Panc1 (cell line): ENCODE measurements at regions not wholly inside any gene's neighbourhood (a gene's known extent, or its start where the extent isn't known, plus 50 kb on each side); places are given as distances from the start of the nearest gene placed in this dataset.

ENCODE experiments used
- POLR2AphosphoS5 ChIP-seq: IDR thresholded peaks from 2 replicates; pipeline ENCODE4 v1.6.1; 2012; ENCODE audit warnings: mild to moderate bottlenecking, low read depth, low read length, moderate library complexity
- TF ChIP-seq, protein P1 (sequence below): fragments of 450-650 bp; IDR thresholded peaks from 2 replicates; pipeline ENCODE4 v1.5.1; 2017; ENCODE audit warnings: mild to moderate bottlenecking
- TF ChIP-seq, protein P2 (sequence below), 2 experiments: IDR thresholded peaks; 2 replicates each; pipeline ENCODE4 v1.6.1; 2011 to 2012; ENCODE audit warnings: low read depth in 2 of 2, control low read depth in 1 of 2, low read length in 1 of 2, mild to moderate bottlenecking in 1 of 2, moderate library complexity in 1 of 2; ENCODE audit not compliant: insufficient read depth in 1 of 2

DNA sequence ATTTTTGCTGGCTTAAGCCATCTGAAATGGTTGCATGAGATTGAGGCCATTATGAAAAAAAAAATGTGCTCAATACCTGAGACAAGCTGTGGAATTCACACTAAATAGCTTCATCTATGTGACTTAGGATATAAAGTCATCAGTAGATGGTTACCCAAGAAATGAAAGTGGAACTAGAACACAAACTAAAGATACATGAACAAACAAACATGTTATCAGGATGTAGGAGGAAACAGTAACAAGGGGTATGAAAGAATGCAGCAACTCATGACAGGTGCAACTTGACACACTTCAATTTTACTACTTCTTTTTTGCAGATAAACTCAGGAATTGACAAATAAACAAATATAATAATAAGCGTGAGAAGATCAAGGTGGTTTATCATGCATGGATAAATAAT is 155.0 kb downstream of the WT1 start:
- TF ChIP-seq, protein P1, sequence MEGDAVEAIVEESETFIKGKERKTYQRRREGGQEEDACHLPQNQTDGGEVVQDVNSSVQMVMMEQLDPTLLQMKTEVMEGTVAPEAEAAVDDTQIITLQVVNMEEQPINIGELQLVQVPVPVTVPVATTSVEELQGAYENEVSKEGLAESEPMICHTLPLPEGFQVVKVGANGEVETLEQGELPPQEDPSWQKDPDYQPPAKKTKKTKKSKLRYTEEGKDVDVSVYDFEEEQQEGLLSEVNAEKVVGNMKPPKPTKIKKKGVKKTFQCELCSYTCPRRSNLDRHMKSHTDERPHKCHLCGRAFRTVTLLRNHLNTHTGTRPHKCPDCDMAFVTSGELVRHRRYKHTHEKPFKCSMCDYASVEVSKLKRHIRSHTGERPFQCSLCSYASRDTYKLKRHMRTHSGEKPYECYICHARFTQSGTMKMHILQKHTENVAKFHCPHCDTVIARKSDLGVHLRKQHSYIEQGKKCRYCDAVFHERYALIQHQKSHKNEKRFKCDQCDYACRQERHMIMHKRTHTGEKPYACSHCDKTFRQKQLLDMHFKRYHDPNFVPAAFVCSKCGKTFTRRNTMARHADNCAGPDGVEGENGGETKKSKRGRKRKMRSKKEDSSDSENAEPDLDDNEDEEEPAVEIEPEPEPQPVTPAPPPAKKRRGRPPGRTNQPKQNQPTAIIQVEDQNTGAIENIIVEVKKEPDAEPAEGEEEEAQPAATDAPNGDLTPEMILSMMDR = no peak
- TF ChIP-seq POLR2AphosphoS5 = no peak
- TF ChIP-seq, protein P2, sequence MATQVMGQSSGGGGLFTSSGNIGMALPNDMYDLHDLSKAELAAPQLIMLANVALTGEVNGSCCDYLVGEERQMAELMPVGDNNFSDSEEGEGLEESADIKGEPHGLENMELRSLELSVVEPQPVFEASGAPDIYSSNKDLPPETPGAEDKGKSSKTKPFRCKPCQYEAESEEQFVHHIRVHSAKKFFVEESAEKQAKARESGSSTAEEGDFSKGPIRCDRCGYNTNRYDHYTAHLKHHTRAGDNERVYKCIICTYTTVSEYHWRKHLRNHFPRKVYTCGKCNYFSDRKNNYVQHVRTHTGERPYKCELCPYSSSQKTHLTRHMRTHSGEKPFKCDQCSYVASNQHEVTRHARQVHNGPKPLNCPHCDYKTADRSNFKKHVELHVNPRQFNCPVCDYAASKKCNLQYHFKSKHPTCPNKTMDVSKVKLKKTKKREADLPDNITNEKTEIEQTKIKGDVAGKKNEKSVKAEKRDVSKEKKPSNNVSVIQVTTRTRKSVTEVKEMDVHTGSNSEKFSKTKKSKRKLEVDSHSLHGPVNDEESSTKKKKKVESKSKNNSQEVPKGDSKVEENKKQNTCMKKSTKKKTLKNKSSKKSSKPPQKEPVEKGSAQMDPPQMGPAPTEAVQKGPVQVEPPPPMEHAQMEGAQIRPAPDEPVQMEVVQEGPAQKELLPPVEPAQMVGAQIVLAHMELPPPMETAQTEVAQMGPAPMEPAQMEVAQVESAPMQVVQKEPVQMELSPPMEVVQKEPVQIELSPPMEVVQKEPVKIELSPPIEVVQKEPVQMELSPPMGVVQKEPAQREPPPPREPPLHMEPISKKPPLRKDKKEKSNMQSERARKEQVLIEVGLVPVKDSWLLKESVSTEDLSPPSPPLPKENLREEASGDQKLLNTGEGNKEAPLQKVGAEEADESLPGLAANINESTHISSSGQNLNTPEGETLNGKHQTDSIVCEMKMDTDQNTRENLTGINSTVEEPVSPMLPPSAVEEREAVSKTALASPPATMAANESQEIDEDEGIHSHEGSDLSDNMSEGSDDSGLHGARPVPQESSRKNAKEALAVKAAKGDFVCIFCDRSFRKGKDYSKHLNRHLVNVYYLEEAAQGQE (IDR thresholded peaks at IDR 0.05; ENCODE audit: insufficient read depth in 1 of 2, low read depth in 2 of 2, low read length in 1 of 2) = no peak
